ENCODE measurements at regions not wholly inside any gene's neighbourhood (a gene's known extent, or its start where the extent isn't known, plus 50 kb on each side); places are given as distances from the start of the nearest gene placed in this dataset.
"Not testable (repeated sequence)": the region's sequence is repeated elsewhere in the genome, so short reads cannot be mapped to it uniquely, and the experiment has no call there.

- in situ Hi-C loops (cut with HindIII; ENCODE audit: low pct_ligation_motif_present, low sequenced_read_pairs) = no loop called here
- H3K27ac ChIP-seq = no peak overlapping the region
- H3K36me3 ChIP-seq (replicated peaks) = no peaks in the 10 kb centered on the region
- H3K4me3 ChIP-seq (ENCODE audit: low read depth, low read length) = no peak overlapping the region
- no peak for DNase-seq
- TF ChIP-seq, protein P1, sequence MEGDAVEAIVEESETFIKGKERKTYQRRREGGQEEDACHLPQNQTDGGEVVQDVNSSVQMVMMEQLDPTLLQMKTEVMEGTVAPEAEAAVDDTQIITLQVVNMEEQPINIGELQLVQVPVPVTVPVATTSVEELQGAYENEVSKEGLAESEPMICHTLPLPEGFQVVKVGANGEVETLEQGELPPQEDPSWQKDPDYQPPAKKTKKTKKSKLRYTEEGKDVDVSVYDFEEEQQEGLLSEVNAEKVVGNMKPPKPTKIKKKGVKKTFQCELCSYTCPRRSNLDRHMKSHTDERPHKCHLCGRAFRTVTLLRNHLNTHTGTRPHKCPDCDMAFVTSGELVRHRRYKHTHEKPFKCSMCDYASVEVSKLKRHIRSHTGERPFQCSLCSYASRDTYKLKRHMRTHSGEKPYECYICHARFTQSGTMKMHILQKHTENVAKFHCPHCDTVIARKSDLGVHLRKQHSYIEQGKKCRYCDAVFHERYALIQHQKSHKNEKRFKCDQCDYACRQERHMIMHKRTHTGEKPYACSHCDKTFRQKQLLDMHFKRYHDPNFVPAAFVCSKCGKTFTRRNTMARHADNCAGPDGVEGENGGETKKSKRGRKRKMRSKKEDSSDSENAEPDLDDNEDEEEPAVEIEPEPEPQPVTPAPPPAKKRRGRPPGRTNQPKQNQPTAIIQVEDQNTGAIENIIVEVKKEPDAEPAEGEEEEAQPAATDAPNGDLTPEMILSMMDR (IDR thresholded peaks at IDR 0.05; ENCODE audit: low read depth, low read length, missing control alignments) = no peak
- H3K27me3 ChIP-seq (replicated peaks) = no peaks in the 10 kb centered on the region
Observed at GRCh38 chr5:106784846-106785245, 885.9 kb downstream of the EFNA5 start.

DNA sequence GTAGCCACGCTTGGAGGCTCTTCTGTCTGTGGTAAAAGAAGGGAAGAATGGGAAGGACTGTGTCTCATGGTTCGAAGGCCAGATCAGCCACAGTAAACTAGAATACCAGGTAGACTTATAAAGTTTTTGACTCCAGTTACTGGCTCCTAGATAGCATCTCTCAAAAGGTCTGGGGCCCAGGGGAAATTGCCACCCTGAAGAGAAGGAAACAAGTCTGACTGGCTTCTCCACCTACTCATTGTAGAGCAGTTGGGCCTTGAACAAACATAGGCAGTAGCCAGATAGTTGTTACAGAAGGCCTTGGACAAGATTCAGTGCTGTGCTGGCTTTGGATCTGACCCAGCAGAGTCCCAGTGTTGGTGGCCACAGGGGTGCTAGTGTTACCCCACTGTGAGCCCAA, 890.4 kb downstream of the EFNA5 start:
- in situ Hi-C loops (cut with HindIII; ENCODE audit: low pct_ligation_motif_present, low sequenced_read_pairs) = no loop called here
- Histone ChIP-seq H3K27ac (no peak overlapping the region), H3K4me3 (ENCODE audit: low read depth, low read length) (no peak overlapping the region), H3K27me3 (replicated peaks) (no peaks in the 10 kb centered on the region), H3K36me3 (replicated peaks) (no peaks in the 10 kb centered on the region)
- TF ChIP-seq, protein P1 (IDR thresholded peaks at IDR 0.05; ENCODE audit: low read depth, low read length, missing control alignments) = no peak
- no peak for DNase-seq

DNA sequence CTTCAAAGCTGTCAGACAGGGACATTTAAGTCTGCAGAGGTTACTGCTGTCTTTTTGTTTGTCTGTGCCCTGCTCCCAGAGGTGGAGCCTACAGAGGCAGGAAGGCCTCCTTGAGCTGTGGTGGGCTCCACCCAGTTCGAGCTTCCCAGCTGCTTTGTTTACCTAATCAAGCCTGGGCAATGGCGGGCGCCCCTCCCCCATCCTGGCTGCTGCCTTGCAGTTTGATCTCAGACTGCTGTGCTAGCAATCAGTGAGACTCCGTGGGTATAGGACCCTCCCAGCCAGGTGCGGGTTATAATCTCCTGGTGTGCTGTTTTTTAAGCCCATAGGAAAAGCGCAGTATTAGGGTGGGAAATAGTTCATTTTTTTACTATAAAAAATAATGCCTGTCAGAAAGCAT, 894.2 kb downstream of the EFNA5 start:
- in situ Hi-C loops (cut with HindIII; ENCODE audit: low pct_ligation_motif_present, low sequenced_read_pairs); H3K36me3 ChIP-seq (replicated peaks); H3K4me3 ChIP-seq (ENCODE audit: low read depth, low read length); H3K27me3 ChIP-seq (replicated peaks); DNase-seq; H3K27ac ChIP-seq: not testable (repeated sequence)

- in situ Hi-C loops (cut with HindIII; ENCODE audit: low pct_ligation_motif_present, low sequenced_read_pairs) = no loop called here
- no peak overlapping the region for H3K27ac ChIP-seq
- H3K4me3 ChIP-seq (ENCODE audit: low read depth, low read length) = no peak overlapping the region
- H3K36me3 ChIP-seq (replicated peaks) = no peaks in the 10 kb centered on the region
- DNase-seq = no peak
- no peaks in the 10 kb centered on the region for H3K27me3 ChIP-seq (replicated peaks)
- TF ChIP-seq, protein P1 (IDR thresholded peaks at IDR 0.05; ENCODE audit: low read depth, low read length, missing control alignments) = no peak
Observed at GRCh38 chr5:106768392-106768791, 902.3 kb downstream of the EFNA5 start.

GRCh38 chr5:106766916-106767315, 903.8 kb downstream of the EFNA5 start:
- Histone ChIP-seq H3K27ac (no peak overlapping the region), H3K27me3 (replicated peaks) (no peaks in the 10 kb centered on the region), H3K4me3 (ENCODE audit: low read depth, low read length) (no peak overlapping the region), H3K36me3 (replicated peaks) (no peaks in the 10 kb centered on the region)
- no peak for DNase-seq
- in situ Hi-C loops (cut with HindIII; ENCODE audit: low pct_ligation_motif_present, low sequenced_read_pairs) = no loop called here
- TF ChIP-seq, protein P1 (IDR thresholded peaks at IDR 0.05; ENCODE audit: low read depth, low read length, missing control alignments) = no peak

DNA sequence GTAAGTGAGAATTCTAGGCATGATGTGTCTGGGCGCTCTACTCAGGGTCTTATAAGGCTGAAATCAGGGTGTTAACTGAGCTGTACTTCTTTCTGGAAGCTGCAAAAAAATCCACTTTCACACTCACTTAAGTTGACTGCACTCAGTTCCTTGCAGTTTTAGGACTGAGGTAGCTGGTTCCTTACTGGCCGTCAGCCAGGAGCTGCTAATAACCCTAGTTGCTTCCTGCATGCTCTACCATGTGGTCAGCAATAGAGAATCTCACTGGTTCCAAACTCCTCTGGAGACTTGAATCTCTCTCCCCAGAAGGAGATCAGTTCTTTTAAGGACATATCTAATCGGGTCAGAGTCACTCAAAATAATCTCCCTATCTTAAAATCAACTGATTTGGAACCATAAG, 911.2 kb downstream of the EFNA5 start:
- DNase-seq = peak; percentile 20
- H3K4me3 ChIP-seq (ENCODE audit: low read depth, low read length) = no peak overlapping the region
- TF ChIP-seq, protein P1 (IDR thresholded peaks at IDR 0.05; ENCODE audit: low read depth, low read length, missing control alignments) = no peak
- in situ Hi-C loops (cut with HindIII; ENCODE audit: low pct_ligation_motif_present, low sequenced_read_pairs) = no loop called here
- H3K27me3 ChIP-seq (replicated peaks) = no peaks in the 10 kb centered on the region
- H3K36me3 ChIP-seq (replicated peaks) = no peaks in the 10 kb centered on the region
- no peak overlapping the region for H3K27ac ChIP-seq
